Osteocyte (in vitro differentiated cells): ENCODE measurements at regions not wholly inside any gene's neighbourhood (a gene's known extent, or its start where the extent isn't known, plus 50 kb on each side); places are given as distances from the start of the nearest gene placed in this dataset.

Experiments used
- DNase-seq: peaks from one replicate; pipeline ENCODE4 v3.0.0; 2021; ENCODE audit warnings: mixed read lengths; ENCODE audit not compliant: unreplicated experiment; ENCODE audit errors: extremely low spot score
- H3K27ac Mint-ChIP-seq: one replicate; pipeline ENCODE4 v1.8.0; 2021; ENCODE audit warnings: mild to moderate bottlenecking, mixed read lengths; ENCODE audit not compliant: unreplicated experiment
- H3K27me3 Mint-ChIP-seq: one replicate; pipeline ENCODE4 v1.8.0; 2021; ENCODE audit warnings: mixed read lengths; ENCODE audit not compliant: unreplicated experiment
- H3K36me3 Mint-ChIP-seq: one replicate; pipeline ENCODE4 v1.8.0; 2021; ENCODE audit warnings: mixed read lengths; ENCODE audit not compliant: unreplicated experiment
- H3K4me1 Mint-ChIP-seq: one replicate; pipeline ENCODE4 v1.8.0; 2021; ENCODE audit warnings: mixed read lengths; ENCODE audit not compliant: unreplicated experiment
- H3K4me3 Mint-ChIP-seq: one replicate; pipeline ENCODE4 v1.8.0; 2021; ENCODE audit warnings: mild to moderate bottlenecking, moderate library complexity, mixed read lengths; ENCODE audit not compliant: unreplicated experiment
- H3K9me3 Mint-ChIP-seq: one replicate; pipeline ENCODE4 v1.8.0; 2021; ENCODE audit warnings: mixed read lengths; ENCODE audit not compliant: unreplicated experiment
- CTCF ChIP-seq: fragments of 200-600 bp; sonication (generic); IDR thresholded peaks from 2 replicates; pipeline ENCODE4 v1.5.0; 2021; ENCODE audit warnings: antibody characterized with exemption, mild to moderate bottlenecking, moderate library complexity

- peaks cover 11% of the 10 kb centered on the region for H3K9me3 Mint-ChIP-seq
Measured at GRCh38 chr18:37913051-37913450, 347.5 kb upstream of the CELF4 start.

GRCh38 chr18:37902344-37902743 is 336.7 kb upstream of the CELF4 start:
- no peak overlapping the region for H3K4me3 Mint-ChIP-seq
- no peak overlapping the region for H3K27ac Mint-ChIP-seq
- DNase-seq = no peak
- no peaks in the 10 kb centered on the region for H3K4me1 Mint-ChIP-seq
- peaks cover 51% of the 10 kb centered on the region for H3K9me3 Mint-ChIP-seq
- H3K27me3 Mint-ChIP-seq = no peaks in the 10 kb centered on the region
- TF ChIP-seq CTCF = no peak
- H3K36me3 Mint-ChIP-seq = no peaks in the 10 kb centered on the region

More at GRCh38 chr18:37913051-37913450, 347.5 kb upstream of the CELF4 start:
- Mint-ChIP-seq H3K36me3 (no peaks in the 10 kb centered on the region), H3K4me1 (no peaks in the 10 kb centered on the region), H3K27me3 (no peaks in the 10 kb centered on the region), H3K27ac (no peak overlapping the region), H3K4me3 (no peak overlapping the region)
- no peak for DNase-seq
- no peak for TF ChIP-seq CTCF

GRCh38 chr18:37900326-37900725 is 334.7 kb upstream of the CELF4 start:
- Mint-ChIP-seq H3K9me3 (peaks cover 33% of the 10 kb centered on the region), H3K27me3 (no peaks in the 10 kb centered on the region), H3K4me3 (no peak overlapping the region), H3K4me1 (no peaks in the 10 kb centered on the region), H3K27ac (no peak overlapping the region), H3K36me3 (no peaks in the 10 kb centered on the region)
- no peak for DNase-seq
- no peak for TF ChIP-seq CTCF

- Mint-ChIP-seq H3K4me3 (no peak overlapping the region), H3K36me3 (no peaks in the 10 kb centered on the region), H3K9me3 (peaks cover 30% of the 10 kb centered on the region), H3K27me3 (no peaks in the 10 kb centered on the region), H3K27ac (no peak overlapping the region), H3K4me1 (no peaks in the 10 kb centered on the region)
- DNase-seq = no peak
- no peak for TF ChIP-seq CTCF
Measured at GRCh38 chr18:37889963-37890362, 324.4 kb upstream of the CELF4 start.

DNA sequence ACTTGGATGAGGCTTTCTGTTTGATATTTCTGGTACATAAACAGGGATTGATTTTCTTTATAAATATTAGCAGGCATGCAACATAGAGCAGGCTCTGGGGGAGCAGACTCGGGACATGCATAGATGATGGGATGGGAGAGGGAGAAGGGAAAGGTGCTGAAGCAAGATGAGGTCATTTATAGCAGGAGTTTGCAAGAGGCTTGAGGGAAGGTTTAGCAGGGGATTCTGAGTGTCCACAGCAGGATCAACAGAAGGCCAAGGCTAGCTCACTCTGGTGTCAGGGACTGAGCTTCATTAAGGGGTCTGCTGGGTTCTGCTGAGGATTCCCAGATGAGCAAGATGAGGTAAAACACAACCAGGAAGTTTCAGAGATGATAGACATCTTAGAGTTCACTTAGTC is 309.1 kb upstream of the CELF4 start:
- Mint-ChIP-seq H3K9me3 (peaks cover 48% of the 10 kb centered on the region), H3K36me3 (no peaks in the 10 kb centered on the region), H3K4me1 (no peaks in the 10 kb centered on the region), H3K4me3 (no peak overlapping the region), H3K27me3 (no peaks in the 10 kb centered on the region), H3K27ac (no peak overlapping the region)
- TF ChIP-seq CTCF = no peak
- DNase-seq = no peak
